ENCODE measurements at regions not wholly inside any gene's neighbourhood (a gene's known extent, or its start where the extent isn't known, plus 50 kb on each side); places are given as distances from the start of the nearest gene placed in this dataset.

DNA sequence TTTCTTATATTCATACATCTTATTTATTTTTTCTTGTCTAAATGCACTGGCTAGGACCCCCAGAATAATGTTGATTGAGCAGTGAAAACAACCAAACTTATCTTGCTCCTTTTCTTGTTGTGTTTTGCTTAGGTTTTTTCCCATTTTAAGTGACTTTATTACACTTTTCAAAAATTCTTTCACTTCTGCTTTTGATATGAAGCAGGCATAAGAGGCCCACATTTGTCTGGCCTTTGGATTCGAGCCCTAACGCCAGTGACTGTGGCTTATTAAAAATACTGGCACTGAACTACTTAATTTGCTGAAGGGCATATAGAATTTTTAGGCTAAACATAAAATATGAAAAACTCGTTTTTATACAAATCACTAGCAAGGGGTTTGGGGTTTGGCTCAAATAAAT, 197.0 kb downstream of the ASB9 start:
- TF ChIP-seq, protein P1, sequence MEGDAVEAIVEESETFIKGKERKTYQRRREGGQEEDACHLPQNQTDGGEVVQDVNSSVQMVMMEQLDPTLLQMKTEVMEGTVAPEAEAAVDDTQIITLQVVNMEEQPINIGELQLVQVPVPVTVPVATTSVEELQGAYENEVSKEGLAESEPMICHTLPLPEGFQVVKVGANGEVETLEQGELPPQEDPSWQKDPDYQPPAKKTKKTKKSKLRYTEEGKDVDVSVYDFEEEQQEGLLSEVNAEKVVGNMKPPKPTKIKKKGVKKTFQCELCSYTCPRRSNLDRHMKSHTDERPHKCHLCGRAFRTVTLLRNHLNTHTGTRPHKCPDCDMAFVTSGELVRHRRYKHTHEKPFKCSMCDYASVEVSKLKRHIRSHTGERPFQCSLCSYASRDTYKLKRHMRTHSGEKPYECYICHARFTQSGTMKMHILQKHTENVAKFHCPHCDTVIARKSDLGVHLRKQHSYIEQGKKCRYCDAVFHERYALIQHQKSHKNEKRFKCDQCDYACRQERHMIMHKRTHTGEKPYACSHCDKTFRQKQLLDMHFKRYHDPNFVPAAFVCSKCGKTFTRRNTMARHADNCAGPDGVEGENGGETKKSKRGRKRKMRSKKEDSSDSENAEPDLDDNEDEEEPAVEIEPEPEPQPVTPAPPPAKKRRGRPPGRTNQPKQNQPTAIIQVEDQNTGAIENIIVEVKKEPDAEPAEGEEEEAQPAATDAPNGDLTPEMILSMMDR (IDR thresholded peaks at IDR 0.05): no peak
- TF ChIP-seq ZFX (IDR thresholded peaks at IDR 0.05; ENCODE audit: borderline replicate concordance): no peak
- H3K27ac ChIP-seq: no peak overlapping the region

- no peak for TF ChIP-seq ZFX (IDR thresholded peaks at IDR 0.05; ENCODE audit: borderline replicate concordance)
- TF ChIP-seq, protein P1 (IDR thresholded peaks at IDR 0.05): no peak
- H3K27ac ChIP-seq: no peak overlapping the region
Observed at GRCh38 chrX:15072259-15072658, 197.6 kb downstream of the ASB9 start.

GRCh38 chrX:15059474-15059873, 186.3 kb downstream of the MOSPD2 start:
- no peak for TF ChIP-seq ZFX (IDR thresholded peaks at IDR 0.05; ENCODE audit: borderline replicate concordance)
- TF ChIP-seq, protein P1 (IDR thresholded peaks at IDR 0.05): no peak
- H3K27ac ChIP-seq: no peak overlapping the region

GRCh38 chrX:15056044-15056443, 182.8 kb downstream of the MOSPD2 start:
- no peak overlapping the region for H3K27ac ChIP-seq

GRCh38 chrX:15055146-15055930, 182.1 kb downstream of the MOSPD2 start:
- no peak for TF ChIP-seq ZFX (IDR thresholded peaks at IDR 0.05; ENCODE audit: borderline replicate concordance)
- TF ChIP-seq, protein P1 (IDR thresholded peaks at IDR 0.05): no peak
- no peak overlapping the region for H3K27ac ChIP-seq

More at GRCh38 chrX:15056044-15056443, 182.8 kb downstream of the MOSPD2 start:
- no peak for TF ChIP-seq ZFX (IDR thresholded peaks at IDR 0.05; ENCODE audit: borderline replicate concordance)
- TF ChIP-seq, protein P1 (IDR thresholded peaks at IDR 0.05): no peak

DNA sequence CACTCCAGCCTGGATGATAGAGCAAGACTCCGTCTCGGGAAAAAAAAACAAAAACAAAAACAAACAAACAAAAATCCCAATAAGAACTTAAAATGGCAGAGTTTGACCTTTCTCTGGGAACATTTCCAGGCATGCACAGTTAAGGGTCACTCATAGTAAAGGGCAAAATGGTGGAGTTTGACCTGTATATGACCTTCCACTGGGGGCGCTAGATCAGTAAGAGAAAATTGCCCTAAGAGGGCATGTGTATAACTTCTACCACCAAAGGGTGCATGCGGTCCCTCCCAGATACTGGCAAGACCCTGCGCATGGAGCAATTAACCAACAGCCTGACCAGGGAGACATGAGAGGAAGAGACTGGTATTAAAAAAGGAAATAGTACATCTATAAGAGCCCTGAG, 177.2 kb downstream of the MOSPD2 start:
- H3K27ac ChIP-seq: no peak overlapping the region
- TF ChIP-seq ZFX (IDR thresholded peaks at IDR 0.05; ENCODE audit: borderline replicate concordance): no peak
- TF ChIP-seq, protein P1 (IDR thresholded peaks at IDR 0.05): peak; percentile 26; the same call in 1 of the 2 replicates

DNA sequence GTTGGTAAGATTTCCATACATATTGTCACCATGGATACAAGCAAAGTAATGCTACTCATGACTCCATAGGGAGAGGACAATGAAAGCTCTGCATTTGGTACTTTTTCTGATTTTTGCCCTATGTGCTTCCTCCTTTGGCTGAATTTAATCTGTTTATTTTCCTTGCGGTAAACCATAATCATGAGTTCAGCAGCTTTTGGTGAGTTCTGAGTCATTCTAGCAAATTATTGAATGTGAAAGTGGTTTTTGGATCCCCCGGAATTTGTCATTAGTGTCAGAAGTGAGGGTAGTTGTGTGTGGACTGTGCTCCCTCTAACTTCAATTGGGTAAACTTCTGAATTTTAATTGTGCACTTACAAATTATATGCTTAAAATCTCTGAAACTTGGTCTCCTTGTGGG, 170.3 kb downstream of the MOSPD2 start:
- H3K27ac ChIP-seq: no peak overlapping the region
- no peak for TF ChIP-seq ZFX (IDR thresholded peaks at IDR 0.05; ENCODE audit: borderline replicate concordance)
- TF ChIP-seq, protein P1 (IDR thresholded peaks at IDR 0.05): no peak

All from 22Rv1 (cell line).